A673 (cell line): ENCODE measurements at regions not wholly inside any gene's neighbourhood (a gene's known extent, or its start where the extent isn't known, plus 50 kb on each side); places are given as distances from the start of the nearest gene placed in this dataset.

ENCODE experiments used
- BruUV-seq: library from RNA; stranded (reverse); fragments of 400-500 nt; replicated peaks from 2 replicates; lab custom pipeline; 2021; lab: Mats Ljungman, UMichigan
- CTCF ChIA-PET: fragments of 300-600 bp; sonication (Branson Sonifier 250); formaldehyde crosslinking; loops from one replicate; lab custom pipeline; 2022; ENCODE audit warnings: antibody characterized with exemption; lab: Charles Lee
- POLR2A ChIA-PET: fragments of 300-600 bp; sonication (Branson Sonifier 250); formaldehyde crosslinking; loops from one replicate; lab custom pipeline; 2022; ENCODE audit warnings: antibody characterized with exemption; ENCODE audit not compliant: low non-redundant PET; lab: Charles Lee
- DNase-seq: peaks from one replicate; pipeline ENCODE4 v3.0.0-alpha.2; 2015; ENCODE audit warnings: low spot score
- H3K27ac ChIP-seq: fragments of 200-600 bp; sonication (generic); 2 replicates; pipeline ENCODE4 v1.5.1; 2016; ENCODE audit warnings: mixed run types, low read depth, mild to moderate bottlenecking, mixed read lengths, antibody characterized with exemption, low read length; ENCODE audit not compliant: poor library complexity, severe bottlenecking
- H3K27me3 ChIP-seq: fragments of 200-600 bp; sonication (generic); replicated peaks from 2 replicates; pipeline ENCODE4 v1.6.1; 2017; ENCODE audit warnings: mixed run types, low read depth, mild to moderate bottlenecking, mixed read lengths, antibody characterized with exemption, low read length; ENCODE audit not compliant: insufficient read depth, poor library complexity
- H3K36me3 ChIP-seq: fragments of 200-600 bp; sonication (generic); 2 replicates; pipeline ENCODE4 v1.6.1; 2016; ENCODE audit warnings: mixed run types, mild to moderate bottlenecking, mixed read lengths, antibody characterized with exemption, low read length; ENCODE audit not compliant: insufficient read depth, poor library complexity, severe bottlenecking
- H3K4me1 ChIP-seq: fragments of 200-600 bp; sonication (generic); 2 replicates; pipeline ENCODE4 v1.6.1; 2017; ENCODE audit warnings: mixed run types, mild to moderate bottlenecking, mixed read lengths, antibody characterized with exemption, low read length; ENCODE audit not compliant: insufficient read depth, poor library complexity, severe bottlenecking
- H3K4me3 ChIP-seq: fragments of 200-600 bp; sonication (generic); 2 replicates; pipeline ENCODE4 v1.5.1; 2016; ENCODE audit warnings: low read depth, mixed run types, mild to moderate bottlenecking, mixed read lengths, low read length; ENCODE audit not compliant: poor library complexity, severe bottlenecking
- H3K9me3 ChIP-seq: fragments of 200-600 bp; sonication (generic); 2 replicates; pipeline ENCODE4 v1.6.1; 2016; ENCODE audit warnings: mixed run types, low read depth, mild to moderate bottlenecking, mixed read lengths, antibody characterized with exemption, low read length; ENCODE audit not compliant: poor library complexity, severe bottlenecking
- EZH2 ChIP-seq: fragments of 200-600 bp; sonication (generic); IDR thresholded peaks from 2 replicates; pipeline ENCODE4 v1.6.1; 2017; ENCODE audit warnings: borderline replicate concordance, low read depth, mild to moderate bottlenecking, mixed read lengths, antibody characterized with exemption, low read length; ENCODE audit not compliant: poor library complexity, severe bottlenecking
- intact Hi-C: fragments of 100-400 bp; cut with micrococcal nuclease; formaldehyde crosslinking; loops from one replicate; pipeline ENCODE4 v1.10.0; 2022; ENCODE audit not compliant: unreplicated experiment
- TF ChIP-seq, protein P1 (sequence below): fragments of 300-800, 200-600 bp; sonication (generic); conservative IDR thresholded peaks from 2 replicates; pipeline ENCODE4 v1.5.1; 2017; ENCODE audit warnings: low read depth, mild to moderate bottlenecking, antibody characterized with exemption, low read length, moderate library complexity, mixed read lengths

DNA sequence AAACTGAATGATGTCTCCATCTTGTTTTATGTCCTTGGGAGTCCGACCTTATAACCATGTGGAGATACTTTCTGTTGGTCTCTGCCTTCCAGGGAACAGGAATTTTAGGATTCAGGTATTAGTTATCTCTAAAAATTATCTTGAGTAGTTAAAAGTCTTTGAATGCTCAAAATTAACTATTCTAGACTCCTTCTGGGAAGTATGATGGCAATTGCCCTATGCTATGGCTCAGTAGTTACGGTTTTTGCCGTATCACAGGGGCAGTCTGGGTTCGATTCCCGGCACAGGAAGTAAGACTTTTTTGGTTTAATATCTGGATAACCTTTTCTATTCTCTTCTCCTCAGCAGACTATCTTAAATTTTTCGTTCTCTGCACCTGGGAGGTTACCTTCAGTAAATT, 708.7 kb upstream of the LRATD1 start:
- BruUV-seq, result no TSS peak
- CTCF ChIA-PET, result no interaction called here
- H3K4me3 ChIP-seq, result no peak overlapping the region
- TF ChIP-seq EZH2, result no peak
- H3K9me3 ChIP-seq, result no peaks in the 10 kb centered on the region
- H3K4me1 ChIP-seq, result no peaks in the 10 kb centered on the region
- no peaks in the 10 kb centered on the region for H3K36me3 ChIP-seq
- no peak overlapping the region for H3K27ac ChIP-seq
- no peak for DNase-seq
- POLR2A ChIA-PET, result no interaction called here
- no peaks in the 10 kb centered on the region for H3K27me3 ChIP-seq
- intact Hi-C loops, result no loop called here

DNA sequence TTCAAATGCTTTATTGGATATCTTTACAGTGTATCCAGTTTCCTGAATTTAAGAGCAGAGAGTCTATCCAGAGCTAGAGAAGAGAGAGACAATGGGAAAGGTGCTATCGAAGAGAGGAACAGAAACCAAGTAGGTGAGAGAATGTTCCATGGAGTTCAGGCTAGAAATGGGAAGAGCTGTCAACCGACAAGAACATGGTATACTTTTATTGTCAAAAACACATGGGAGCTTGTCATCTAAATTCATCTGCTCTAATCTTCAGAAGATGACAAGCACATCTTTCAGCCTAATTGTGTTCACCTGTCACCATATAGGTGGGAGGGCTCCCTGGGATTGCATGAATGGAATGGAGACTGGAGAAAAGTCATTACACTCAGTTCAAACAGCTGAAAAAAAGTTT, 690.4 kb upstream of the LRATD1 start:
- DNase-seq, result no peak
- intact Hi-C loops, result no loop called here
- ChIA-PET POLR2A (no interaction called here), CTCF (no interaction called here)
- H3K27me3 ChIP-seq, result no peaks in the 10 kb centered on the region
- no peak overlapping the region for H3K27ac ChIP-seq
- no peak for TF ChIP-seq EZH2
- TF ChIP-seq, protein P1, sequence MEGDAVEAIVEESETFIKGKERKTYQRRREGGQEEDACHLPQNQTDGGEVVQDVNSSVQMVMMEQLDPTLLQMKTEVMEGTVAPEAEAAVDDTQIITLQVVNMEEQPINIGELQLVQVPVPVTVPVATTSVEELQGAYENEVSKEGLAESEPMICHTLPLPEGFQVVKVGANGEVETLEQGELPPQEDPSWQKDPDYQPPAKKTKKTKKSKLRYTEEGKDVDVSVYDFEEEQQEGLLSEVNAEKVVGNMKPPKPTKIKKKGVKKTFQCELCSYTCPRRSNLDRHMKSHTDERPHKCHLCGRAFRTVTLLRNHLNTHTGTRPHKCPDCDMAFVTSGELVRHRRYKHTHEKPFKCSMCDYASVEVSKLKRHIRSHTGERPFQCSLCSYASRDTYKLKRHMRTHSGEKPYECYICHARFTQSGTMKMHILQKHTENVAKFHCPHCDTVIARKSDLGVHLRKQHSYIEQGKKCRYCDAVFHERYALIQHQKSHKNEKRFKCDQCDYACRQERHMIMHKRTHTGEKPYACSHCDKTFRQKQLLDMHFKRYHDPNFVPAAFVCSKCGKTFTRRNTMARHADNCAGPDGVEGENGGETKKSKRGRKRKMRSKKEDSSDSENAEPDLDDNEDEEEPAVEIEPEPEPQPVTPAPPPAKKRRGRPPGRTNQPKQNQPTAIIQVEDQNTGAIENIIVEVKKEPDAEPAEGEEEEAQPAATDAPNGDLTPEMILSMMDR, result no peak
- no peak overlapping the region for H3K4me3 ChIP-seq
- H3K36me3 ChIP-seq, result no peaks in the 10 kb centered on the region
- no TSS peak for BruUV-seq
- H3K9me3 ChIP-seq, result no peaks in the 10 kb centered on the region
- no peaks in the 10 kb centered on the region for H3K4me1 ChIP-seq

DNA sequence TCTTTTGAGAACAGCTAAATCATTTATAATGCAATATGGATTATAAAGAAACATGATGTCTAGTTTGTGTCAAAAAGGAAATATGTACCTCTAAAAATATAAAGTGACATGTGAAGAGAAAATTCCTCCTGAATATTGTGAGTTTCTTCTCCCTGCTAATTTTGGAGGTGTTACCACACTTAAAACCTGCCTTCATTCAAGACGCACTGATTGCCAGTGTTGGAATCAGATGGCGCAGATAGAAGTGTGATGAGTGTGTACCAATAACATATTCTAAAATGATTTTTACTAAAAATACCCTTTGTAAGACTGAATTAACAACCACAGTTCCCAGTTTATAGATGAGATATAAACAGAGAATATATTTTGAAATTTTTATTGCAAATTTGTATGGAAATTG, 681.8 kb upstream of the LRATD1 start:
- ChIA-PET CTCF (no interaction called here), POLR2A (no interaction called here)
- intact Hi-C loops, result no loop called here
- no peak for DNase-seq
- Histone ChIP-seq H3K9me3 (no peaks in the 10 kb centered on the region), H3K27me3 (no peaks in the 10 kb centered on the region), H3K4me3 (no peak overlapping the region), H3K27ac (no peak overlapping the region), H3K4me1 (no peaks in the 10 kb centered on the region), H3K36me3 (no peaks in the 10 kb centered on the region)
- TF ChIP-seq EZH2, result no peak
- TF ChIP-seq, protein P1, result no peak
- no TSS peak for BruUV-seq

DNA sequence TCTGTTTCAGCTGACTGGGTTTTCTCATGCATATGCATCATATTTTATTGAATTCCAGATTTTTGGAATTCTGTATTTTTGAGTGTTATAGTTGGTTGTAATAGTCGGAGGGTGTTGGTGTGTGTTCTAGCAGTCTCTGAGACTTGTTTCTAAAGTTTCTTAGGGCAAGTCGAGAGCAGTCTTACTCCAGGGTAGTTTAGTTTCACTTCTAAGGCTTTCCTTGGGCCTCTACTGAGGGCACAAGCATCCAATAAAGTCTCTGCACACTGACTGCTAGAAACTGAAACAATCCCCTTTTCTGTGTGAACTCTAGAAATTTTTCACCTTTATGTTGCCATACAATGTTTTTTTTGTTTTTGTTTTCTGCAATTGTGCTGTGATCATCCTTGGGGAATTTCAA, 663.7 kb upstream of the LRATD1 start:
- Histone ChIP-seq H3K4me1 (no peaks in the 10 kb centered on the region), H3K4me3 (no peak overlapping the region), H3K9me3 (no peaks in the 10 kb centered on the region), H3K27ac (no peak overlapping the region), H3K27me3 (no peaks in the 10 kb centered on the region), H3K36me3 (no peaks in the 10 kb centered on the region)
- DNase-seq, result no peak
- no peak for TF ChIP-seq EZH2
- TF ChIP-seq, protein P1, result no peak
- BruUV-seq, result no TSS peak
- intact Hi-C loops, result no loop called here
- ChIA-PET CTCF (no interaction called here), POLR2A (no interaction called here)
